GM20000 (cell line): ENCODE measurements at regions not wholly inside any gene's neighbourhood (a gene's known extent, or its start where the extent isn't known, plus 50 kb on each side); places are given as distances from the start of the nearest gene placed in this dataset.

Experiments
- DNase-seq: peaks from one replicate; pipeline ENCODE4 v3.0.0; 2012; ENCODE audit warnings: low spot score
- TF ChIP-seq, protein P1 (sequence below): IDR thresholded peaks from 2 replicates; pipeline ENCODE4 v1.5.1; 2012; ENCODE audit warnings: mild to moderate bottlenecking, control low read depth; ENCODE audit errors: extremely low read depth, missing control alignments

DNA sequence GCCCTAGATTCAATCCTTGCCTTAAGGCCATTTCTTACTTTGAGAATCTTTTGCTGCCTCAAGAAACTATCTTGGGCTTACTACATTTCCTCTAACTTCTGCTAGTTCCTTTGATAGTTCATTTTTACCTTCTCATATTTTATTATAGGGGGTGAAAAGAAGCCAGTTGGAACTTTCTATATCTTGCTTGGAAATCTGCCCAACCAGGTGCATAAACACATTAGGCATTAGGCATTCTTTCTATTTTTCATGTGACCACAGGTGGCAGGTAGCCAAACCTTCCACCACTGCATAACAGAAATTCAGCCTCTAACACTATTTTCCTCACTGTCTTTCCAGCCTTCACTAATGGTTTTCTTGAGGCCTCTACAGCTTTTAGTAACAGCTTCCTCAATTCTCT is 300.0 kb upstream of the SP8 start:
- no peak for DNase-seq
- TF ChIP-seq, protein P1, sequence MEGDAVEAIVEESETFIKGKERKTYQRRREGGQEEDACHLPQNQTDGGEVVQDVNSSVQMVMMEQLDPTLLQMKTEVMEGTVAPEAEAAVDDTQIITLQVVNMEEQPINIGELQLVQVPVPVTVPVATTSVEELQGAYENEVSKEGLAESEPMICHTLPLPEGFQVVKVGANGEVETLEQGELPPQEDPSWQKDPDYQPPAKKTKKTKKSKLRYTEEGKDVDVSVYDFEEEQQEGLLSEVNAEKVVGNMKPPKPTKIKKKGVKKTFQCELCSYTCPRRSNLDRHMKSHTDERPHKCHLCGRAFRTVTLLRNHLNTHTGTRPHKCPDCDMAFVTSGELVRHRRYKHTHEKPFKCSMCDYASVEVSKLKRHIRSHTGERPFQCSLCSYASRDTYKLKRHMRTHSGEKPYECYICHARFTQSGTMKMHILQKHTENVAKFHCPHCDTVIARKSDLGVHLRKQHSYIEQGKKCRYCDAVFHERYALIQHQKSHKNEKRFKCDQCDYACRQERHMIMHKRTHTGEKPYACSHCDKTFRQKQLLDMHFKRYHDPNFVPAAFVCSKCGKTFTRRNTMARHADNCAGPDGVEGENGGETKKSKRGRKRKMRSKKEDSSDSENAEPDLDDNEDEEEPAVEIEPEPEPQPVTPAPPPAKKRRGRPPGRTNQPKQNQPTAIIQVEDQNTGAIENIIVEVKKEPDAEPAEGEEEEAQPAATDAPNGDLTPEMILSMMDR = no peak

DNA sequence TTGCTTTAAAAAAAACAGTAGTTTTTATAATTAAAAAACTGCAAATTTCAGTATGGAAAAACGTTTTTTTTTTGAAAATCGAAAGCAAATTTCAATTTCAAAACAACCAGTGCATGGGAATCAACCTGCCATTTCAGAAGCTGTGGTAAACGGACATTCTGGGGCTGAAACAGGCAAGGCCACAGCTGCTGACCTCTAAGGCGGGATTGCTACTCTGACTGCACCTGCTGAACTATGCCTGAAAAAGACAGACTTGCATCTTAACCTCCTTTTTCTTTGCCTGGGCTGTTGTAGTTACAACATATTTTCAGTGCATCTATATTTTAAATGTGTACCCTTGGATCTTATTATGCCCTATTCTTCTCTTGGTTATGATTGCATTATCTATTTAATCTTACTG is 303.0 kb upstream of the SP8 start:
- TF ChIP-seq, protein P1 = no peak
- DNase-seq = no peak

DNA sequence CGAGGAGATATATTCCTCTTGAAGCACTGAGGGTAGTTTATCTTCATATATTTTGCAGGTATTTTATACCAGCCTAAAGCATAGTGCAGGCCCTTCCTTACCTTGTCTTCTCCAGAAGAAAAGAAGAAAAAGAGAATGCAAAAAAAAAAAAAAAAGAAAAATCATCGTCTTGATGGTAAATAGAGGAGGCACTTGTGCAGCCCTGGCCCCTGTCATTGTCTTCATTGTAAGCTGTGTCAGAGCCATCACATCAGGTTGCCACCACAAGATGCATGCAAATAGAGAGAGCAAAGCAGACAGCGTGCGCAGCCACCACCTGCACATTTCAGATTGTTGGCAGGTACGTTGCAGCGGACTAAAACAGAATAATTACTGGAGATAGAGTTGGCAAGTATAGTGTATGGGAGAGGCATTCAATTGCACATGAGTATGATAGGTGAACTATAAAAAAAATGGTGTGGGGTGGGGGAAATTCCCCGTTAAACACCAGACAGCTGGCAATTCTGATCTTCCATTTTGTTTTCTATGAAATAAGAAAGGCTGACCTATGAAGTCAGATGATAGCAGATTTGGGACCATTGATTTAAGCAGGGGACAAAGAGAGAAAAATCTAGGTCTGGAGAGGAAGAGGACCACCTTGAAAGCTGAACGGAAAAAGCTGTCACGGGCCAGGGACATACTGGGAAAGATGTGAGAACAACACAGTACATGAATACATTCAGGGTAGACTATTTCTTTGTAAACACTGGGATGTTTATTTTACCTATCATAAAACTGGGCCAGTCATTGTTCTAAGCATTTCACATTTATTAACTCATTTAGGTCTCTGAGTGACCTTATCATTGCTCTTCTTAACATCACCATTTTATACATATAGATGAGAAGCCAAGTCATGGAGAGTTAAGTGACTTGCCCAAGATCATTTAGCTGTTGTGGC is 306.3 kb upstream of the SP8 start:
- DNase-seq = no peak
- TF ChIP-seq, protein P1 = no peak

DNA sequence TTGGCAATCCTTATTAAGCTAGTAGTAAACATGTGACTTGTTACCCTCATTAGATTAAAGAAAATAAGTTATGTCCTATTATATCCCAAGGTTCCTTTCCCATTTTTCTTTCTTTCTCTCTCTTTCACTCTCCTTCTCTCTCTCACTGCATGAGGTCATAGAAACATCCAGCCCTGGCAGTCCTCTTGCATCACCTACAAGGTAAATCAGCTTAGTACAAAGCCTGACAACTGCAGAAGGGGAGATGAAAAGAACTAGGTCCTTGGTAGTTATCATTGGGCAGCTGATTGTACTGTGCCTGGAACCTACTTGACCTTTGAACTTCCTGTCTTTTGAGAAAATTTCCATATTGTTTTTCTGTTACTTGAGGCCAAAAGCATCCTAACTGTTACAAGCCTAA is 307.9 kb upstream of the SP8 start:
- TF ChIP-seq, protein P1 = no peak
- no peak for DNase-seq

DNA sequence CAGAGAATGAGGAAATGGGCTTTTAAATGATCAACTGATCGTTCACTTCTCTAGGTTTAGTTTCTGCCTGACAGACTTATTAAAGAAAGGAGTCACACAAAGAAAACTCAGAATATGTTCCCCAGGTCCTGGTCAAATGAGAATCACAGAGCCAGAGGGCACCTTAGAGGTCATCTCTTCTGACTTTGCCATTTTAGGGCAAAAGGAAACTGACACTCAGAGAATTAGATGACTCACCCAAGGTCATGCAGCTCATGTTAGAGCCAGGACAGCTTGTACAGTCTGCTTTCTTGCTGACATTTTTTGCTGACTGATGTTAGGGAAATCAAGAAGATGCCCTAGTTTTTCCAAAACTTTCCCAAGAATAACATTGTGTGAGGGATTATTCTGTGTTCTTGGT is 312.7 kb upstream of the SP8 start:
- TF ChIP-seq, protein P1 = no peak
- no peak for DNase-seq

DNA sequence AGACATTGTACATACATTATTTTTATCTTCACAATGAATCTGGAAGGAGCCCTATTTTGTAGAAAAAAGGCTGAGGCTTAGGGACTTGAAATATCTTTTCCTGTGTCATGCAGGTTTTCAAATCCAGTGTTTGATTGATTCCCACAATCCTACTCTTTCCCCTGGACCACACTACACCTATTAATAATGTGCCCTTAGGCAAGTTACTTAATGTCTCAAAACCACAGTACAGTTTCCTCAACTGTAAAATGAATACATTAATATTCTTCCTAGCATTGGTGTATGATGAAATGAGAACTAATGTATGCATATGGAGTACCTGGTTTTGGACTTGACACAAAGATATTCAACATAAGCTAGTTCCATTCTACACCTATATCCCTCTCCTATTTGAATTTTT is 313.3 kb upstream of the SP8 start:
- no peak for DNase-seq
- TF ChIP-seq, protein P1 = no peak

DNA sequence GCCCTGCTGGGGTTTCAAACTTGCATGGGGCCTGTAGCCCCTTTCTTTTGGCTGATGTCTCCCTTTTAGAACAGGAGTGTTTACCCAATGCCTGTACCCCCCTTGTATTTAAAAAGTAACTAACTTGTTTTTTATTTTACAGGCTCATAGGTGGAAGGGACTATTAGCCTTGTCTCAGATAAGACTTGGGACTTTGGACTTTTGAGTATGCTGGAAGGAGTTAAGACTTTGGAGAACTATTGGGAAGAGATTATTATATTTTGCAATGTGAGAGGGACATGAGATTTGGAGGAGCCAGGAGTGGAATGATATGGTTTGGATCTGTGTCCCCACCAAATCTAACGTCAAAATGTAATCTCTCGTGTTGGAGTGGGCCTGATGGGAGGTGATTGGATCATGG is 314.9 kb upstream of the SP8 start:
- TF ChIP-seq, protein P1 = no peak
- DNase-seq = no peak
